NCI-H128 (cell line): ENCODE measurements at regions not wholly inside any gene's neighbourhood (a gene's known extent, or its start where the extent isn't known, plus 50 kb on each side); places are given as distances from the start of the nearest gene placed in this dataset.

Experiments
- DNase-seq: peaks from one replicate; lab custom pipeline; 2025; ENCODE audit not compliant: unreplicated experiment; lab: John Stamatoyannopoulos, UW

- no peak for DNase-seq
Observed at GRCh38 chr3:5270666-5271371, 83.3 kb downstream of the EDEM1 start.

GRCh38 chr3:5271372-5271683 lies 83.8 kb downstream of the EDEM1 start:
- DNase-seq, result no peak

- no peak for DNase-seq
Observed at GRCh38 chr3:5272387-5272786, 84.9 kb downstream of the EDEM1 start.

- DNase-seq, result no peak
Observed at GRCh38 chr3:5274091-5274490, 86.6 kb downstream of the EDEM1 start.

- no peak for DNase-seq
Observed at GRCh38 chr3:5275529-5275928, 88.0 kb downstream of the EDEM1 start.

GRCh38 chr3:5276934-5277333 lies 89.4 kb downstream of the EDEM1 start:
- no peak for DNase-seq

- no peak for DNase-seq
Observed at GRCh38 chr3:5277612-5278236, 90.2 kb downstream of the EDEM1 start.

- DNase-seq, result no peak
Observed at GRCh38 chr3:5278666-5279065, 91.2 kb downstream of the EDEM1 start.

- DNase-seq, result no peak
Observed at GRCh38 chr3:5282703-5283102, 95.2 kb downstream of the EDEM1 start.

GRCh38 chr3:5285439-5285838 lies 97.9 kb downstream of the EDEM1 start:
- DNase-seq, result no peak

GRCh38 chr3:5290915-5291314 lies 103.4 kb downstream of the EDEM1 start:
- DNase-seq, result no peak

GRCh38 chr3:5292512-5292911 lies 105.0 kb downstream of the EDEM1 start:
- peak; percentile 46 for DNase-seq

- DNase-seq, result no peak
Observed at GRCh38 chr3:5293207-5293606, 105.7 kb downstream of the EDEM1 start.

- DNase-seq, result no peak
Observed at GRCh38 chr3:5294356-5294755, 106.8 kb downstream of the EDEM1 start.

GRCh38 chr3:5295191-5295690 lies 107.7 kb downstream of the EDEM1 start:
- DNase-seq, result no peak

- no peak for DNase-seq
Observed at GRCh38 chr3:5296362-5296761, 108.9 kb downstream of the EDEM1 start.

GRCh38 chr3:5297895-5298294 lies 110.4 kb downstream of the EDEM1 start:
- DNase-seq, result no peak

- no peak for DNase-seq
Observed at GRCh38 chr3:5298453-5298852, 110.9 kb downstream of the EDEM1 start.

GRCh38 chr3:5299161-5299560 lies 111.7 kb downstream of the EDEM1 start:
- DNase-seq, result no peak

GRCh38 chr3:5300638-5301037 lies 113.1 kb downstream of the EDEM1 start:
- DNase-seq, result no peak

- no peak for DNase-seq
Observed at GRCh38 chr3:5301651-5302297, 114.3 kb downstream of the EDEM1 start.

GRCh38 chr3:5302661-5303060 lies 115.2 kb downstream of the EDEM1 start:
- DNase-seq, result no peak
